ENCODE measurements at regions not wholly inside any gene's neighbourhood (a gene's known extent, or its start where the extent isn't known, plus 50 kb on each side); places are given as distances from the start of the nearest gene placed in this dataset.

- TF ChIP-seq CTCF (IDR thresholded peaks at IDR 0.05) (no peak), POLR2A (IDR thresholded peaks at IDR 0.05) (no peak), EP300 (IDR thresholded peaks at IDR 0.05) (no peak)
These were observed 105.8 kb upstream of the ADAMTS18 start for GRCh38 chr16:77540646-77541045.
